ENCODE measurements at regions not wholly inside any gene's neighbourhood (a gene's known extent, or its start where the extent isn't known, plus 50 kb on each side); places are given as distances from the start of the nearest gene placed in this dataset.
"Not testable (repeated sequence)": the region's sequence is repeated elsewhere in the genome, so short reads cannot be mapped to it uniquely, and the experiment has no call there.

- H3K9me3 ChIP-seq (replicated peaks): no peaks in the 10 kb centered on the region; the same call in none of the 2 replicates
- no peak overlapping the region for H3K4me3 ChIP-seq
- no peaks in the 10 kb centered on the region for H3K4me1 ChIP-seq (replicated peaks)
- H3K36me3 ChIP-seq: no peaks in the 10 kb centered on the region
- DNase-seq (ENCODE audit: low read depth in 1 of 2, low spot score in 2 of 2): no peak
- no peak overlapping the region for H3K27ac ChIP-seq
- no peaks in the 10 kb centered on the region for H3K27me3 ChIP-seq (replicated peaks)
Measured at GRCh38 chr18:40249390-40250080, 1705.5 kb upstream of the PIK3C3 start.

- not testable (repeated sequence) for H3K4me1 ChIP-seq (replicated peaks); H3K36me3 ChIP-seq; H3K27ac ChIP-seq; H3K9me3 ChIP-seq (replicated peaks); H3K4me3 ChIP-seq; DNase-seq (ENCODE audit: low read depth in 1 of 2, low spot score in 2 of 2); H3K27me3 ChIP-seq (replicated peaks)
Measured at GRCh38 chr18:40245612-40246011, 1709.4 kb upstream of the PIK3C3 start.

GRCh38 chr18:40243607-40244006, 1711.4 kb upstream of the PIK3C3 start:
- Histone ChIP-seq H3K4me3 (no peak overlapping the region), H3K36me3 (no peaks in the 10 kb centered on the region), H3K9me3 (replicated peaks) (no peaks in the 10 kb centered on the region; the same call in none of the 2 replicates), H3K4me1 (replicated peaks) (no peaks in the 10 kb centered on the region), H3K27ac (no peak overlapping the region), H3K27me3 (replicated peaks) (no peaks in the 10 kb centered on the region)
- no peak for DNase-seq (ENCODE audit: low read depth in 1 of 2, low spot score in 2 of 2)

- no peaks in the 10 kb centered on the region for H3K9me3 ChIP-seq (replicated peaks)
- no peaks in the 10 kb centered on the region for H3K27me3 ChIP-seq (replicated peaks)
- no peak overlapping the region for H3K27ac ChIP-seq
- H3K4me1 ChIP-seq (replicated peaks): no peaks in the 10 kb centered on the region
- H3K36me3 ChIP-seq: no peaks in the 10 kb centered on the region
- no peak overlapping the region for H3K4me3 ChIP-seq
- no peak for DNase-seq (ENCODE audit: low read depth in 1 of 2, low spot score in 2 of 2)
Measured at GRCh38 chr18:40235836-40236235, 1719.2 kb upstream of the PIK3C3 start.

GRCh38 chr18:40235323-40235722, 1719.7 kb upstream of the PIK3C3 start:
- no peak overlapping the region for H3K4me3 ChIP-seq

GRCh38 chr18:40233931-40234616, 1721.0 kb upstream of the PIK3C3 start:
- no peaks in the 10 kb centered on the region for H3K9me3 ChIP-seq (replicated peaks)
- H3K4me3 ChIP-seq: no peak overlapping the region
- no peak overlapping the region for H3K27ac ChIP-seq
- no peaks in the 10 kb centered on the region for H3K4me1 ChIP-seq (replicated peaks)
- H3K36me3 ChIP-seq: no peaks in the 10 kb centered on the region
- no peak for DNase-seq (ENCODE audit: low read depth in 1 of 2, low spot score in 2 of 2)
- no peaks in the 10 kb centered on the region for H3K27me3 ChIP-seq (replicated peaks)

More at GRCh38 chr18:40235323-40235722, 1719.7 kb upstream of the PIK3C3 start:
- no peak overlapping the region for H3K27ac ChIP-seq
- no peaks in the 10 kb centered on the region for H3K27me3 ChIP-seq (replicated peaks)
- no peak for DNase-seq (ENCODE audit: low read depth in 1 of 2, low spot score in 2 of 2)
- no peaks in the 10 kb centered on the region for H3K4me1 ChIP-seq (replicated peaks)
- H3K36me3 ChIP-seq: no peaks in the 10 kb centered on the region
- no peaks in the 10 kb centered on the region for H3K9me3 ChIP-seq (replicated peaks)

GRCh38 chr18:40222776-40223175, 1732.3 kb upstream of the PIK3C3 start:
- Histone ChIP-seq H3K27ac (no peak overlapping the region), H3K9me3 (replicated peaks) (no peaks in the 10 kb centered on the region; the same call in 1 of the 2 replicates), H3K27me3 (replicated peaks) (no peaks in the 10 kb centered on the region), H3K4me1 (replicated peaks) (no peaks in the 10 kb centered on the region), H3K4me3 (no peak overlapping the region), H3K36me3 (no peaks in the 10 kb centered on the region)
- DNase-seq (ENCODE audit: low read depth in 1 of 2, low spot score in 2 of 2): no peak

GRCh38 chr18:40216856-40217255, 1738.2 kb upstream of the PIK3C3 start:
- Histone ChIP-seq H3K27ac (no peak overlapping the region), H3K4me1 (replicated peaks) (no peaks in the 10 kb centered on the region)
- no peak for DNase-seq (ENCODE audit: low read depth in 1 of 2, low spot score in 2 of 2)

GRCh38 chr18:40215979-40216378, 1739.1 kb upstream of the PIK3C3 start:
- Histone ChIP-seq H3K36me3 (no peaks in the 10 kb centered on the region), H3K4me3 (no peak overlapping the region), H3K9me3 (replicated peaks) (no peaks in the 10 kb centered on the region; the same call in 1 of the 2 replicates), H3K27me3 (replicated peaks) (no peaks in the 10 kb centered on the region), H3K27ac (no peak overlapping the region), H3K4me1 (replicated peaks) (no peaks in the 10 kb centered on the region)
- DNase-seq (ENCODE audit: low read depth in 1 of 2, low spot score in 2 of 2): no peak

More at GRCh38 chr18:40216856-40217255, 1738.2 kb upstream of the PIK3C3 start:
- H3K4me3 ChIP-seq: no peak overlapping the region
- no peaks in the 10 kb centered on the region; the same call in 1 of the 2 replicates for H3K9me3 ChIP-seq (replicated peaks)
- H3K36me3 ChIP-seq: no peaks in the 10 kb centered on the region
- H3K27me3 ChIP-seq (replicated peaks): no peaks in the 10 kb centered on the region

GRCh38 chr18:40210696-40211095, 1744.3 kb upstream of the PIK3C3 start:
- Histone ChIP-seq H3K4me3 (no peak overlapping the region), H3K4me1 (replicated peaks) (no peaks in the 10 kb centered on the region), H3K27ac (no peak overlapping the region), H3K36me3 (no peaks in the 10 kb centered on the region), H3K9me3 (replicated peaks) (peaks cover 2% of the 10 kb centered on the region; the same call in 1 of the 2 replicates), H3K27me3 (replicated peaks) (no peaks in the 10 kb centered on the region)
- no peak for DNase-seq (ENCODE audit: low read depth in 1 of 2, low spot score in 2 of 2)

- H3K27me3 ChIP-seq (replicated peaks): no peaks in the 10 kb centered on the region
- H3K27ac ChIP-seq: no peak overlapping the region
- DNase-seq (ENCODE audit: low read depth in 1 of 2, low spot score in 2 of 2): no peak
- no peak overlapping the region for H3K4me3 ChIP-seq
- no peaks in the 10 kb centered on the region for H3K4me1 ChIP-seq (replicated peaks)
- no peaks in the 10 kb centered on the region for H3K36me3 ChIP-seq
- H3K9me3 ChIP-seq (replicated peaks): peaks cover 4% of the 10 kb centered on the region; the same call in 1 of the 2 replicates
Measured at GRCh38 chr18:40208958-40209357, 1746.1 kb upstream of the PIK3C3 start.

- no peaks in the 10 kb centered on the region for H3K27me3 ChIP-seq (replicated peaks)
- peaks cover 2% of the 10 kb centered on the region; the same call in 1 of the 2 replicates for H3K9me3 ChIP-seq (replicated peaks)
- H3K4me3 ChIP-seq: no peak overlapping the region
- DNase-seq (ENCODE audit: low read depth in 1 of 2, low spot score in 2 of 2): no peak
- H3K4me1 ChIP-seq (replicated peaks): no peaks in the 10 kb centered on the region
- no peaks in the 10 kb centered on the region for H3K36me3 ChIP-seq
- H3K27ac ChIP-seq: no peak overlapping the region
Measured at GRCh38 chr18:40197711-40198110, 1757.3 kb upstream of the PIK3C3 start.

- Histone ChIP-seq H3K4me3 (no peak overlapping the region), H3K4me1 (replicated peaks) (no peaks in the 10 kb centered on the region), H3K27me3 (replicated peaks) (no peaks in the 10 kb centered on the region), H3K36me3 (no peaks in the 10 kb centered on the region), H3K9me3 (replicated peaks) (no peaks in the 10 kb centered on the region; the same call in 1 of the 2 replicates), H3K27ac (no peak overlapping the region)
- DNase-seq (ENCODE audit: low read depth in 1 of 2, low spot score in 2 of 2): no peak
Measured at GRCh38 chr18:40186677-40187076, 1768.4 kb upstream of the PIK3C3 start.

- Histone ChIP-seq H3K27ac (no peak overlapping the region), H3K4me3 (no peak overlapping the region), H3K4me1 (replicated peaks) (no peaks in the 10 kb centered on the region), H3K9me3 (replicated peaks) (peaks cover 4% of the 10 kb centered on the region; the same call in 1 of the 2 replicates), H3K36me3 (no peaks in the 10 kb centered on the region), H3K27me3 (replicated peaks) (no peaks in the 10 kb centered on the region)
- no peak for DNase-seq (ENCODE audit: low read depth in 1 of 2, low spot score in 2 of 2)
Measured at GRCh38 chr18:40179729-40180461, 1775.1 kb upstream of the PIK3C3 start.
